ENCODE measurements at regions not wholly inside any gene's neighbourhood (a gene's known extent, or its start where the extent isn't known, plus 50 kb on each side); places are given as distances from the start of the nearest gene placed in this dataset.

- Histone ChIP-seq H3K4me3 (ENCODE audit: low read depth, low read length) (no peak overlapping the region), H3K27ac (no peak overlapping the region), H3K27me3 (replicated peaks) (peaks cover 5% of the 10 kb centered on the region), H3K36me3 (replicated peaks) (no peaks in the 10 kb centered on the region)
- in situ Hi-C loops (cut with HindIII; ENCODE audit: low pct_ligation_motif_present, low sequenced_read_pairs): no loop called here
- no peak for TF ChIP-seq CTCF (IDR thresholded peaks at IDR 0.05; ENCODE audit: low read depth, low read length, missing control alignments)
- DNase-seq: no peak
Measured at GRCh38 chr2:44825702-44826101, 115.8 kb upstream of the SIX3 start.

DNA sequence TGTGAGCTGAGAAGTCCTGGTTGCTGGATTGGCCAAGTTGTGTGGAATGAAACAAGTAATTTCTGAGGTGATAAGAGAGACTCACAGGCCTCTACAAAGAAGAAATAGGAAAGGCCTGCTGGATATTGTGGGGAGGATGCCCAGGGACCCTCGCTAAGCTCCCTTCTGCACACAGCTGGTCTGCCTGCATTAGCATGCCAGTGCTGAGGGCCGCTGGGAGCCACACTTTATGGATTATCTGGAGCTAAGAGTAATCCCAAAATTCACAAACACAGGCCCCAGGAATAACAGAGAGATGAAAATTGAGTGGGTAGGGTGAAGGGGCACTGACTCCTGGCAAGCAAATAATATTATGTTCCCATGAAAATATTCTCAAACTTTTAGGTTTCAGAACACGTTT, 114.9 kb upstream of the SIX3 start:
- DNase-seq: no peak
- H3K27ac ChIP-seq: no peak overlapping the region
- no peaks in the 10 kb centered on the region for H3K36me3 ChIP-seq (replicated peaks)
- H3K4me3 ChIP-seq (ENCODE audit: low read depth, low read length): no peak overlapping the region
- TF ChIP-seq CTCF (IDR thresholded peaks at IDR 0.05; ENCODE audit: low read depth, low read length, missing control alignments): no peak
- in situ Hi-C loops (cut with HindIII; ENCODE audit: low pct_ligation_motif_present, low sequenced_read_pairs): no loop called here
- peaks cover 5% of the 10 kb centered on the region for H3K27me3 ChIP-seq (replicated peaks)

- no peak for TF ChIP-seq CTCF (IDR thresholded peaks at IDR 0.05; ENCODE audit: low read depth, low read length, missing control alignments)
- H3K27ac ChIP-seq: no peak overlapping the region
- in situ Hi-C loops (cut with HindIII; ENCODE audit: low pct_ligation_motif_present, low sequenced_read_pairs): no loop called here
- no peak overlapping the region for H3K4me3 ChIP-seq (ENCODE audit: low read depth, low read length)
- DNase-seq: no peak
- no peaks in the 10 kb centered on the region for H3K36me3 ChIP-seq (replicated peaks)
- H3K27me3 ChIP-seq (replicated peaks): no peaks in the 10 kb centered on the region
Measured at GRCh38 chr2:44829771-44830170, 111.7 kb upstream of the SIX3 start.

- in situ Hi-C loops (cut with HindIII; ENCODE audit: low pct_ligation_motif_present, low sequenced_read_pairs): no loop called here
- Histone ChIP-seq H3K36me3 (replicated peaks) (no peaks in the 10 kb centered on the region), H3K4me3 (ENCODE audit: low read depth, low read length) (no peak overlapping the region), H3K27ac (no peak overlapping the region), H3K27me3 (replicated peaks) (no peaks in the 10 kb centered on the region)
- no peak for TF ChIP-seq CTCF (IDR thresholded peaks at IDR 0.05; ENCODE audit: low read depth, low read length, missing control alignments)
- DNase-seq: peak; percentile 3
Measured at GRCh38 chr2:44833171-44834069, 108.1 kb upstream of the SIX3 start.

GRCh38 chr2:44834656-44835055, 106.8 kb upstream of the SIX3 start:
- no peak overlapping the region for H3K27ac ChIP-seq
- no peak for DNase-seq
- H3K27me3 ChIP-seq (replicated peaks): no peaks in the 10 kb centered on the region
- TF ChIP-seq CTCF (IDR thresholded peaks at IDR 0.05; ENCODE audit: low read depth, low read length, missing control alignments): no peak
- no peaks in the 10 kb centered on the region for H3K36me3 ChIP-seq (replicated peaks)
- no peak overlapping the region for H3K4me3 ChIP-seq (ENCODE audit: low read depth, low read length)
- in situ Hi-C loops (cut with HindIII; ENCODE audit: low pct_ligation_motif_present, low sequenced_read_pairs): no loop called here

DNA sequence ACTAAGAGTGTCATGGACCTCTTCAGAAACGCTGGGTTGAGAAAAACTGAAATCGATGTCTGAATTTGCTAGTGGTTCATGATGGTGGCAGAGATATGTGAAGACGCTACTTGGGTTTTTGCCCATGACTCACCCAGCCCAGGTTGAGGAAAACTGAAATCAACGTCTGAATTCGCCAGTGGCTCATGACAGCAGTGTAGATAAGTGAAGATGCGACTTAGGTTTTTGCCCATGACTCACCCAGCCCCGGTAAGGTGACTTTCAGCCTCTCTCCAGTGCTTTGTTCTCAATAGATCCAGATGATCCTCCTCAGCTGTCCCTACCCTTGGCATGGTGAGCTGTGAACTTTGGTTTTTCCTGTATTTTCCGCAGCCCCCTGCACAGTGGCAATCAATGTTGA, 105.3 kb upstream of the SIX3 start:
- in situ Hi-C loops (cut with HindIII; ENCODE audit: low pct_ligation_motif_present, low sequenced_read_pairs): no loop called here
- no peak for TF ChIP-seq CTCF (IDR thresholded peaks at IDR 0.05; ENCODE audit: low read depth, low read length, missing control alignments)
- Histone ChIP-seq H3K4me3 (ENCODE audit: low read depth, low read length) (no peak overlapping the region), H3K27ac (no peak overlapping the region), H3K36me3 (replicated peaks) (no peaks in the 10 kb centered on the region), H3K27me3 (replicated peaks) (no peaks in the 10 kb centered on the region)
- DNase-seq: no peak

All from brain microvascular endothelial cell (primary cell).